DOHH2 (cell line): ENCODE measurements at regions not wholly inside any gene's neighbourhood (a gene's known extent, or its start where the extent isn't known, plus 50 kb on each side); places are given as distances from the start of the nearest gene placed in this dataset.

Experiments used
- CTCF ChIP-seq: fragments of 200-600 bp; sonication (generic); IDR thresholded peaks from one replicate; pipeline ENCODE4 v1.5.1; 2014; ENCODE audit warnings: antibody characterized with exemption, mild to moderate bottlenecking, low read depth, low read length; ENCODE audit not compliant: poor library complexity, severe bottlenecking
- EZH2phosphoT487 ChIP-seq: fragments of 200-600 bp; sonication (generic); IDR thresholded peaks from 2 replicates; pipeline ENCODE4 v1.6.1; 2017; ENCODE audit warnings: borderline replicate concordance, mild to moderate bottlenecking, antibody characterized with exemption, low read length, moderate library complexity, mixed read lengths

- TF ChIP-seq CTCF (no peak), EZH2phosphoT487 (no peak)
These were observed 110.5 kb upstream of the RAP2B start for GRCh38 chr3:153051427-153052095.
